HG03378 (cell line): ENCODE measurements at regions not wholly inside any gene's neighbourhood (a gene's known extent, or its start where the extent isn't known, plus 50 kb on each side); places are given as distances from the start of the nearest gene placed in this dataset.
A peak's percentile ranks its signal among the peaks of the same experiment; 100 is the strongest.
"Not testable (repeated sequence)": the region's sequence is repeated elsewhere in the genome, so short reads cannot be mapped to it uniquely, and the experiment has no call there.

ENCODE experiments used
- ATAC-seq: cut with Tn5 transposase; IDR thresholded peaks from one replicate; pipeline ENCODE4 v1.9.1; 2021; ENCODE audit warnings: mild to moderate bottlenecking, moderate library complexity; ENCODE audit not compliant: unreplicated experiment

- ATAC-seq, result no peak
Observed at GRCh38 chr6:80531681-80532619, 425.5 kb downstream of the BCKDHB start.

GRCh38 chr6:80530103-80530502 is 423.6 kb downstream of the BCKDHB start:
- no peak for ATAC-seq

GRCh38 chr6:80528115-80528514 is 421.6 kb downstream of the BCKDHB start:
- ATAC-seq, result no peak

- no peak for ATAC-seq
Observed at GRCh38 chr6:80527552-80528052, 421.1 kb downstream of the BCKDHB start.

- ATAC-seq, result no peak
Observed at GRCh38 chr6:80523531-80523997, 417.1 kb downstream of the BCKDHB start.

- no peak for ATAC-seq
Observed at GRCh38 chr6:80523010-80523409, 416.5 kb downstream of the BCKDHB start.

- ATAC-seq, result no peak
Observed at GRCh38 chr6:80522576-80522975, 416.1 kb downstream of the BCKDHB start.

- no peak for ATAC-seq
Observed at GRCh38 chr6:80519811-80520594, 413.5 kb downstream of the BCKDHB start.

GRCh38 chr6:80517525-80517924 is 411.1 kb downstream of the BCKDHB start:
- no peak for ATAC-seq

- ATAC-seq, result not testable (repeated sequence)
Observed at GRCh38 chr6:80510521-80510920, 404.1 kb downstream of the BCKDHB start.

GRCh38 chr6:80508885-80509630 is 402.6 kb downstream of the BCKDHB start:
- no peak for ATAC-seq

GRCh38 chr6:80504882-80505281 is 398.4 kb downstream of the BCKDHB start:
- no peak for ATAC-seq

- ATAC-seq, result no peak
Observed at GRCh38 chr6:80503660-80504059, 397.2 kb downstream of the BCKDHB start.

GRCh38 chr6:80502871-80503270 is 396.4 kb downstream of the BCKDHB start:
- no peak for ATAC-seq

GRCh38 chr6:80501636-80502035 is 395.2 kb downstream of the BCKDHB start:
- no peak for ATAC-seq

GRCh38 chr6:80497696-80498486 is 391.4 kb downstream of the BCKDHB start:
- ATAC-seq, result not testable (repeated sequence)

GRCh38 chr6:80489911-80490635 is 383.6 kb downstream of the BCKDHB start:
- peak; percentile 77 for ATAC-seq

- peak; percentile 98 for ATAC-seq
Observed at GRCh38 chr6:80488190-80488589, 381.7 kb downstream of the BCKDHB start.

GRCh38 chr6:80485494-80485893 is 379.0 kb downstream of the BCKDHB start:
- ATAC-seq, result not testable (repeated sequence)
